ENCODE measurements at regions not wholly inside any gene's neighbourhood (a gene's known extent, or its start where the extent isn't known, plus 50 kb on each side); places are given as distances from the start of the nearest gene placed in this dataset.

DNA sequence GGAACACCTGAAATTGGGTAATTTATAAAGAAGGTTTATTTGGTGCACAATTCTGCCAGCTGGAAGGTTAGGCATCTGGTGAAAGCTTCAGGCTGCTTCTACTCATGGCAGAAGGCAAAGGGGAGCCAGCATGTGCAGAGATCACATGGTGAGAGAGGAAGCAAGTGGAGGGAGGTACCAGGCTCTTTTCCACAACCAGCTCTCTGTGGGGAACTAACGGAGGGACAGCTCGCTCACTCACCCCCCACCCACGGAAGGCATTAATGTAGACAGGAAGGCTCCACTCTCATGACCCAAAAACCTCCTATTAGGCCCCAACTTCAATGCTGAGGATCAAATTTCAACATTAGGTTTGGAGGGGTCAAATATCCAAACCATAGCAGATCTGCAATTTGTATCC, 75.6 kb upstream of the ARHGAP32 start:
- TF ChIP-seq, protein P1, sequence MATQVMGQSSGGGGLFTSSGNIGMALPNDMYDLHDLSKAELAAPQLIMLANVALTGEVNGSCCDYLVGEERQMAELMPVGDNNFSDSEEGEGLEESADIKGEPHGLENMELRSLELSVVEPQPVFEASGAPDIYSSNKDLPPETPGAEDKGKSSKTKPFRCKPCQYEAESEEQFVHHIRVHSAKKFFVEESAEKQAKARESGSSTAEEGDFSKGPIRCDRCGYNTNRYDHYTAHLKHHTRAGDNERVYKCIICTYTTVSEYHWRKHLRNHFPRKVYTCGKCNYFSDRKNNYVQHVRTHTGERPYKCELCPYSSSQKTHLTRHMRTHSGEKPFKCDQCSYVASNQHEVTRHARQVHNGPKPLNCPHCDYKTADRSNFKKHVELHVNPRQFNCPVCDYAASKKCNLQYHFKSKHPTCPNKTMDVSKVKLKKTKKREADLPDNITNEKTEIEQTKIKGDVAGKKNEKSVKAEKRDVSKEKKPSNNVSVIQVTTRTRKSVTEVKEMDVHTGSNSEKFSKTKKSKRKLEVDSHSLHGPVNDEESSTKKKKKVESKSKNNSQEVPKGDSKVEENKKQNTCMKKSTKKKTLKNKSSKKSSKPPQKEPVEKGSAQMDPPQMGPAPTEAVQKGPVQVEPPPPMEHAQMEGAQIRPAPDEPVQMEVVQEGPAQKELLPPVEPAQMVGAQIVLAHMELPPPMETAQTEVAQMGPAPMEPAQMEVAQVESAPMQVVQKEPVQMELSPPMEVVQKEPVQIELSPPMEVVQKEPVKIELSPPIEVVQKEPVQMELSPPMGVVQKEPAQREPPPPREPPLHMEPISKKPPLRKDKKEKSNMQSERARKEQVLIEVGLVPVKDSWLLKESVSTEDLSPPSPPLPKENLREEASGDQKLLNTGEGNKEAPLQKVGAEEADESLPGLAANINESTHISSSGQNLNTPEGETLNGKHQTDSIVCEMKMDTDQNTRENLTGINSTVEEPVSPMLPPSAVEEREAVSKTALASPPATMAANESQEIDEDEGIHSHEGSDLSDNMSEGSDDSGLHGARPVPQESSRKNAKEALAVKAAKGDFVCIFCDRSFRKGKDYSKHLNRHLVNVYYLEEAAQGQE (IDR thresholded peaks at IDR 0.05): no peak
- TF ChIP-seq, protein P2, sequence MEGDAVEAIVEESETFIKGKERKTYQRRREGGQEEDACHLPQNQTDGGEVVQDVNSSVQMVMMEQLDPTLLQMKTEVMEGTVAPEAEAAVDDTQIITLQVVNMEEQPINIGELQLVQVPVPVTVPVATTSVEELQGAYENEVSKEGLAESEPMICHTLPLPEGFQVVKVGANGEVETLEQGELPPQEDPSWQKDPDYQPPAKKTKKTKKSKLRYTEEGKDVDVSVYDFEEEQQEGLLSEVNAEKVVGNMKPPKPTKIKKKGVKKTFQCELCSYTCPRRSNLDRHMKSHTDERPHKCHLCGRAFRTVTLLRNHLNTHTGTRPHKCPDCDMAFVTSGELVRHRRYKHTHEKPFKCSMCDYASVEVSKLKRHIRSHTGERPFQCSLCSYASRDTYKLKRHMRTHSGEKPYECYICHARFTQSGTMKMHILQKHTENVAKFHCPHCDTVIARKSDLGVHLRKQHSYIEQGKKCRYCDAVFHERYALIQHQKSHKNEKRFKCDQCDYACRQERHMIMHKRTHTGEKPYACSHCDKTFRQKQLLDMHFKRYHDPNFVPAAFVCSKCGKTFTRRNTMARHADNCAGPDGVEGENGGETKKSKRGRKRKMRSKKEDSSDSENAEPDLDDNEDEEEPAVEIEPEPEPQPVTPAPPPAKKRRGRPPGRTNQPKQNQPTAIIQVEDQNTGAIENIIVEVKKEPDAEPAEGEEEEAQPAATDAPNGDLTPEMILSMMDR (IDR thresholded peaks at IDR 0.05): no peak
- no peak for TF ChIP-seq CEBPB (IDR thresholded peaks at IDR 0.05)
- no peak for TF ChIP-seq POLR2AphosphoS2 (conservative IDR thresholded peaks at IDR 0.05; ENCODE audit: low read length)
